Right lobe of liver (tissue), 6 donors: ENCODE measurements at regions not wholly inside any gene's neighbourhood (a gene's known extent, or its start where the extent isn't known, plus 50 kb on each side); places are given as distances from the start of the nearest gene placed in this dataset.

Experiments used
- ATAC-seq, 4 donors: fragments of 200-7000 bp; cut with Tn5 transposase; one replicate each; pipeline ENCODE4 v1.9.1; 2020; ENCODE audit warnings: mild to moderate bottlenecking in 4 of 4, moderate library complexity in 4 of 4
- DNase-seq, 3 donors: peaks; one replicate each; pipeline ENCODE4 v3.0.0-alpha.2; 2020
- H3K27ac ChIP-seq, 3 donors: fragments of 200-600 bp; one replicate each; pipeline ENCODE4 v1.8.0; 2022
- H3K27me3 ChIP-seq, 2 donors: fragments of 200-600 bp; one replicate each; pipeline ENCODE4 v1.8.0; 2022
- H3K36me3 ChIP-seq, 4 donors: fragments of 200-600 bp; sonication (generic) in 1 of 4; one replicate each; pipeline versions ENCODE4 v1.5.1 to v1.8.0; 2017 to 2022; ENCODE audit warnings: control low read depth in 1 of 4
- H3K4me1 ChIP-seq, 4 donors: fragments of 200-600 bp; sonication (generic) in 1 of 4; one replicate each; pipeline versions ENCODE4 v1.5.1 to v1.8.0; 2017 to 2022; ENCODE audit warnings: control low read depth in 1 of 4
- H3K4me3 ChIP-seq, 3 donors: fragments of 200-600 bp; one replicate each; pipeline ENCODE4 v1.8.0; 2022
- H3K9me3 ChIP-seq, 4 donors: fragments of 200-600 bp; sonication (generic) in 1 of 4; one replicate each; pipeline versions ENCODE4 v1.5.1 to v1.8.0; 2017 to 2022; ENCODE audit warnings: control low read depth in 1 of 4
- POLR2A ChIP-seq: fragments of 450-650 bp; IDR thresholded peaks from one replicate; pipeline ENCODE4 v1.6.1; 2017; ENCODE audit warnings: antibody characterized with exemption, mild to moderate bottlenecking
- WGBS: methylation state at CpG from one replicate; pipeline ENCODE4 v1.1.6; 2018; ENCODE audit warnings: low coverage, low lambda C conversion rate; ENCODE audit not compliant: insufficient coverage; ENCODE audit errors: missing lambda C conversion rate; 5-methylcytosine and 5-hydroxymethylcytosine counted together
- intact Hi-C, 2 donors: fragments of 100-400 bp; cut with DNase I; formaldehyde crosslinking; loops; one replicate each; pipeline versions ENCODE4 v1.11.2 to v1.14.1; 2022
- TF ChIP-seq, protein P1 (sequence below), 4 donors: fragments of 200-600 bp in 3 of 4; fragments of 450-650 bp in 1 of 4; IDR thresholded peaks; one replicate each; pipeline versions ENCODE4 v1.5.1 to v1.8.0; 2016 to 2022; ENCODE audit warnings: antibody characterized with exemption in 4 of 4, mild to moderate bottlenecking in 2 of 4
- donor health status: DM: no; HTN: yes; CAD: no.
- donor health status: DM: no; HTN: no; CAD: no.
- donor health status: DM: no; HTN: no; CAD: no.
- donor health status: DM: no; HTN: yes; CAD: no.
- donor health status: DM: no; HTN: yes; CAD: no.

DNA sequence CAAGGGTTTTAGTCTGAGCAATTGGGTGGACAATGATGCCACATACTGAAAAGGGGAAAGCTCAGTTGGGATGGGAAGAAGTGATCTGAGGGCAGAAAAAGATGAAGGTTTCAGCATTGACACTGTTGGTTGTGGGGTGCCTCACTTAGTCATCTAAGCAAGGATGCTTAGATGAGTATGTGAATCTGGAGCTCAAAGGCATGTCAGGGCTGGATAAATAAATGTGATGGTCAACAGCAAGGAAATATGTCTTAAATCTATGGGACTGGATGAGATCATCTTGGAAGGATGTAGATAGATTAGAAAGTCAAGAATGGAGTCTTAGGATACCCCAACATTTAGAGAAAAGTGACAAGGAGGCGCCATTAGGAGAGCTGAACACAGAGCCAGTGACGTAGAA, 114.6 kb downstream of the ZBTB18 start:
- no peaks in the 10 kb centered on the region for H3K9me3 ChIP-seq
- 69% methylated on average over 2 of the region's 2 CpGs for WGBS
- H3K36me3 ChIP-seq, result no peaks in the 10 kb centered on the region
- no peak for TF ChIP-seq POLR2A
- TF ChIP-seq, protein P1, sequence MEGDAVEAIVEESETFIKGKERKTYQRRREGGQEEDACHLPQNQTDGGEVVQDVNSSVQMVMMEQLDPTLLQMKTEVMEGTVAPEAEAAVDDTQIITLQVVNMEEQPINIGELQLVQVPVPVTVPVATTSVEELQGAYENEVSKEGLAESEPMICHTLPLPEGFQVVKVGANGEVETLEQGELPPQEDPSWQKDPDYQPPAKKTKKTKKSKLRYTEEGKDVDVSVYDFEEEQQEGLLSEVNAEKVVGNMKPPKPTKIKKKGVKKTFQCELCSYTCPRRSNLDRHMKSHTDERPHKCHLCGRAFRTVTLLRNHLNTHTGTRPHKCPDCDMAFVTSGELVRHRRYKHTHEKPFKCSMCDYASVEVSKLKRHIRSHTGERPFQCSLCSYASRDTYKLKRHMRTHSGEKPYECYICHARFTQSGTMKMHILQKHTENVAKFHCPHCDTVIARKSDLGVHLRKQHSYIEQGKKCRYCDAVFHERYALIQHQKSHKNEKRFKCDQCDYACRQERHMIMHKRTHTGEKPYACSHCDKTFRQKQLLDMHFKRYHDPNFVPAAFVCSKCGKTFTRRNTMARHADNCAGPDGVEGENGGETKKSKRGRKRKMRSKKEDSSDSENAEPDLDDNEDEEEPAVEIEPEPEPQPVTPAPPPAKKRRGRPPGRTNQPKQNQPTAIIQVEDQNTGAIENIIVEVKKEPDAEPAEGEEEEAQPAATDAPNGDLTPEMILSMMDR (IDR thresholded peaks at IDR 0.05), result no peak
- H3K27ac ChIP-seq, result no peak overlapping the region
- ATAC-seq (no peak), DNase-seq (no peak)
- no peaks in the 10 kb centered on the region for H3K4me1 ChIP-seq
- H3K4me3 ChIP-seq, result no peak overlapping the region
- intact Hi-C loops, result no loop called here
- no peaks in the 10 kb centered on the region for H3K27me3 ChIP-seq

DNA sequence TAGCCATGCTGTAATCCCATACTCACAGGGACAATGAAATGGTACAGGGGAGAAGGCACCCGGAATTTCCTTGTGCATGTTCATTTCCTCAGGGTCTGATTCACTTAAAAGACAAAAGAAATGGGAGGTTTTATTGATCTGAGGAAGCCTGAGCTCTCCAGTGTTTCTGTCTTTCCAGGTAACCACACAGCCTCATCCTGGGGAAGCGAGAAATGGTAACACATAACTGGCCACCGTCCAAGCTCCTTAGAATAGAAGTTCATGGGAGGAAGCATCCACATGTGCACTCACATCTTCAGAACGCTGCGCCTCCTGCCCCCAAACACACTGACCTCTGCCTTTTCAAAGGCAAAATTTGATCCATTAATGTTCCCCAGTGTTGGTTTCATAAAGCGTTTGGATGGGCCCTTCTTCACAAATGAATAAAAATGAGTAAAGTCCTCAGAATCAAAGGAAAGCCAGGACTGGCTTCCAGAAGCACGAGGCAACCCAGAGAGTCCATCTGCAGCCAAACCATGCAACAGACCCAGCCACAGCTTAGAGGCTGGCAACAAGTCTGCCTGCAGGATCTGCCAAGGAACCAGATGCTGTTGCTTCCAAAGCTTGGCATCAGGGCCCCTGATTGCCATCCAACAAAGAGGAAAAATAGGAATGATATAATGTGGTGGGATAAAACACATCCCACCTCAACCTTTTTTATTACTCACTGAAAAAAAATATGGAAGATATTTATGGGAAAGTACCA, 120.3 kb downstream of the ZBTB18 start:
- no peaks in the 10 kb centered on the region for H3K36me3 ChIP-seq
- no peaks in the 10 kb centered on the region for H3K27me3 ChIP-seq
- TF ChIP-seq, protein P1 (IDR thresholded peaks at IDR 0.05), result no peak
- no peak for TF ChIP-seq POLR2A
- H3K27ac ChIP-seq, result no peak overlapping the region
- intact Hi-C loops, result no loop called here
- DNase-seq (no peak), ATAC-seq (no peak)
- 73% methylated on average over 7 of the region's 7 CpGs for WGBS
- no peaks in the 10 kb centered on the region for H3K9me3 ChIP-seq
- no peak overlapping the region for H3K4me3 ChIP-seq
- no peaks in the 10 kb centered on the region for H3K4me1 ChIP-seq

DNA sequence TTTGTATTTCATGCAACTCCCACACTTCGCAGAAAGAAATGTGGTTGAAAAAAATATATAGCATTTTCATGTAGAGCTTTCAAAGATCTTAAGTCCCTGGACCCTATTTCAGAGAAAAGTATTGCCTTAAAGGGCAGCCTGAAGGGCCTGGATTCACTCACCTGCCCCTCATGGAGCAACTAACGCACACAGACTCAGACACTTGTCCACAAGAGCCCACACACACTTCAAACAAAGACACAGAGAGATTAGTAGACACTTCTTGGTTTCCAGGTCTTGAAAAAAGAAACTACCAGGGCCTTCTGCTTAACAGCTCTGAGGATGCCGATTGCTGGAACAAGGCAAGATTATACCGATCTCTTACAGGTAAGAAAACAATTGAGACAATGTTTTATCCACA, 122.2 kb downstream of the ZBTB18 start:
- ATAC-seq (no peak), DNase-seq (no peak)
- WGBS, result 67% methylated on average over 4 of the region's 4 CpGs
- H3K4me1 ChIP-seq, result no peaks in the 10 kb centered on the region
- H3K9me3 ChIP-seq, result no peaks in the 10 kb centered on the region
- H3K36me3 ChIP-seq, result no peaks in the 10 kb centered on the region
- no peak overlapping the region for H3K27ac ChIP-seq
- H3K4me3 ChIP-seq, result no peak overlapping the region
- intact Hi-C loops, result no loop called here
- no peaks in the 10 kb centered on the region for H3K27me3 ChIP-seq
- TF ChIP-seq POLR2A, result no peak
- TF ChIP-seq, protein P1 (IDR thresholded peaks at IDR 0.05), result no peak

DNA sequence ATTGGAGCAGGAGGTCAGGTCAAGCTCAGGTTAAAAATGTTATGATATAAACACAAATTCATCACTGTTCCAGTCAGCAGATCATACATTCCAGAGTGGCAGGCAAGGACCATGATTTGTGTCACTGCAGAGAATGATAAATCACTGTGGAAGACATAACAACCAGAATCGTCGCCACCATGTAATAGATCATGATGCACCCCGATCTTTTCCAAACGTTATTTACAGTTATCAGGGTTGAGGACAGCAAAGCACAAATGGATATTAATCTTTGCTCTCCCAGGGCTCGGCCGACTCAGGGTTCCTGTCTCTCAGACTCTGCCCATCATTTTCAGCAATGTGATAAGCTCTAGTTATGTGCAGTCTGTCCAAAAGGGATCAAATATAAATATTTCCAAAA, 122.7 kb downstream of the ZBTB18 start:
- no peak for ATAC-seq
- Histone ChIP-seq H3K27me3 (no peaks in the 10 kb centered on the region), H3K4me1 (no peaks in the 10 kb centered on the region), H3K27ac (no peak overlapping the region), H3K36me3 (no peaks in the 10 kb centered on the region), H3K4me3 (no peak overlapping the region), H3K9me3 (no peaks in the 10 kb centered on the region)
- 69% methylated on average over 6 of the region's 6 CpGs for WGBS
- intact Hi-C loops, result no loop called here
- no peak for DNase-seq
- TF ChIP-seq POLR2A, result no peak
- TF ChIP-seq, protein P1 (IDR thresholded peaks at IDR 0.05), result no peak
